ENCODE measurements at regions not wholly inside any gene's neighbourhood (a gene's known extent, or its start where the extent isn't known, plus 50 kb on each side); places are given as distances from the start of the nearest gene placed in this dataset.

- DNase-seq (ENCODE audit: low spot score): no peak
Measured at GRCh38 chr1:103348136-103348535, 177.4 kb upstream of the RNPC3 start.

GRCh38 chr1:103344930-103345329 lies 180.6 kb upstream of the RNPC3 start:
- DNase-seq (ENCODE audit: low spot score): no peak

GRCh38 chr1:103341377-103341880 lies 184.1 kb upstream of the RNPC3 start:
- no peak for DNase-seq (ENCODE audit: low spot score)

GRCh38 chr1:103337779-103338178 lies 187.7 kb upstream of the RNPC3 start:
- DNase-seq (ENCODE audit: low spot score): no peak

DNA sequence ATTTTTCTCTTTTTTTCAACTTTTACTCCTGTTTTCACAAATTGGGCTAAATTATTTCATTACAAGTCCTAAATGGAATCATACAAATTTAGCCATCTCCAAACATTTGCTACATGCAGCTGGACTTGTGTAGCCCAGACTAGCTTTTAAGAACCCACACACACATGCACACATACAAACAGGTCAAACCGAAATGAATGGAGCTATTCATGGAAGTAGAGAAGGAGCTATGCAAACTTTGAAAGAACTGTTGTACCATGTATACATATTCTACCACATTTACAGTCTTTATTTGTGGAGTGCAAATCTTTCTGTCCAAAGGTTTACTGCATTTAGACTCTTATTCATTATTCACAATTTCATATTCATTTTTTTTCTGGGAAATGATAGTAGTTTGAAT lies 189.1 kb upstream of the RNPC3 start:
- DNase-seq (ENCODE audit: low spot score): peak; percentile 10

DNA sequence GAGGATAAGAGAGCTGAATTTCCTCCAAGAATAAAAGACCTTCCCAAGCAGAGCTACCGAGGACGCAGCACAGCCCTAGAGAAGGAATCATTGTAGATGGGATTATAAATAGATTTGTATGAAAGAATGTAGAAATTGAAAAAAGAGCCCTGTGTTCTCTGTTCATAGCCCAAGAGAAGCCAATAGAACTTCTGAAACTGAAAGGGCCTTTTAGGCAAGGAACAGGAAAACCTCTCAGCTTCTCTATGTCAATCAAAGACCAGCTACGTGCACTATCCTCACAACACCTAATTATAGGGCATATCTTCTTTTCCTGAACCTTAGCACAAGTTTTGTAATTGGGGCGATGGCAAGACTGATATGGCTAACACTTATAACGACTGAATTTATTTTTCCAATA lies 192.4 kb upstream of the RNPC3 start:
- no peak for DNase-seq (ENCODE audit: low spot score)

DNA sequence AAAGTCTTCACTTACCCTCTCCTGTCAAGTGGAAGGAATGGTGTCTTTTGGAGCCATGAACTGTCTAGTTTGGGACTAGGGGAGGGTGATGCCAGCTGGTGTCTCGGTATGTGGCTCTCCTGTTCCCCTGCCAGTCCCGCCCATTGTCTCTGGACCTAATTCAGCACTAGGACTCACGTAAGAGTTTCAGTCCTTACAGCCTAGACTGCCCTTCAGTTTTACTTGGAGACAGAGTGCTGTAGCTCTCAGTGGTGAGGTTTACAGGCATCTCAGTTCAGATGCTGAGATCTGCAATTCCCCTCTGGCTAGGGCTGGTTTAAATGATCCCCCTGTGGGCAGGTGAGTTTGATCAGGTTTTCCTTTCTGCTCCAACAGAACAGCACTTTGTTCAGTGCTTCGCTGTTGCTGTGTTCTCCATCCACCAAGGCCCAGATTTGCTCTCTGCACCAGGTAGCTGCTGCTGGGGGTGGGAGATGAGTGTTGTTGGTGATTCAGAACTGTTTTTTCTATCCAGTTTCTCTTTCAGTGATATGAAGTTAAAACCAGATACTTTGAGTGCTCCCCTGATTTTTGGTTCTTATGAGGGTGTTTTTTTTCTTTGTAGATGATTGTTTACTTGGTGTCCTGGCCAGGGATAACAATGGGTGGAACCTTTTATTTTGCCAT lies 198.3 kb upstream of the RNPC3 start:
- DNase-seq (ENCODE audit: low spot score): no peak

- DNase-seq (ENCODE audit: low spot score): no peak
Measured at GRCh38 chr1:103326595-103326994, 198.9 kb upstream of the RNPC3 start.

GRCh38 chr1:103309786-103310185 lies 201.5 kb upstream of the COL11A1 start:
- DNase-seq (ENCODE audit: low spot score): no peak

DNA sequence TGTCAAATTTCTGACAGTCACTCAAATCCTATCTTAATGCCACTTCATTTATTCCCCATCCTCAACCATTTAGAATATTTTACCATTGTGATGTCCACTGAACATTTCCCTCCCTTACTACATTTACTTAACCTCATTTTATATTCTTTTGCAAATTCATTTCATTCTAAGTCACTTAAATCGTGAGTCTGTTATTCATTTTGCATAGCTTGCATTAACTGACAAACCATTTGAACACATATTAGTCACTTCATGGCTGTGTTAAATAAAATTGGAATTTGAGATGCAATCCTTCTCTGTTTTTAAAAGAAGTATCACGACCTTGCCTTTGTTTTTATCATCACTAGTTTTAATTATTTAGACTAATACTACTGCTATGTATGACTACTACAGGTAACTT lies 199.4 kb upstream of the COL11A1 start:
- DNase-seq (ENCODE audit: low spot score): no peak

- no peak for DNase-seq (ENCODE audit: low spot score)
Measured at GRCh38 chr1:103283841-103284669, 175.7 kb upstream of the COL11A1 start.

DNA sequence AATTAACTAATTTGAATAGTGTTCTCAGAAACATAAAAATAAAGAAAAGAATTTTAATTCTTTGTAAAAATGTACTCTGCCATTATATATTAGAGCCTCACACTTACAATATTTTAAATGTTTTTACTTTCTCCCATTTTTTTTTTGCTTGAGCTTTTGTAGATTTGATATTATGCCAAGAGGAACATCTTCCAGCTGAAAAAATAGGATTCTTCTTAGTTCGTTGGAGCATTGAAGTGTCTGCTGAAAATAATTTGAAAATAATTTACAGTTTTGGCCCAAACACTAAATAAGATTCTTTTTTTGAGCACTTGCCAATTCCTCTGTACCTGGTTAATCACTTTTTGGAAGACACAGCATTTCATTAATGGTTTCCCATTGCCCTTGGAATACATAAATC lies 175.0 kb upstream of the COL11A1 start:
- no peak for DNase-seq (ENCODE audit: low spot score)

GRCh38 chr1:103275725-103276124 lies 167.4 kb upstream of the COL11A1 start:
- DNase-seq (ENCODE audit: low spot score): no peak

DNA sequence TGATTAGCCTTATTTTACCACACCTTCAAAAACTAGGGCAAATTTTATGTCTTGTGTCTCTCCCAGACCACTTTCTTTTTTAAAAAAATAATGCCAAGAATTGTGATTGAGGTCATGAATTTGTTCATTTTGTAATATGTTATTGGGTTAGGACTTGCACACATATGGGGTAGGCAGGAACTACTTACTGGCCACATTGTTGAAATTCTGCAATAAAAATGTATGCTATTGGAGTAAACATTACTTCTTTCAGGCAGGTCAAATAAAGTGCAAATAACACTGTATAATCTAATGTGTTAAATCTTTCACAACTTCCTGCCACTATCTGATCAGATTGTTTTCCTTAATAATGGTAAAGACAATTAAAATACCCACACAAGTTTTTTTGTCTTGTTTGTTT lies 166.6 kb upstream of the COL11A1 start:
- DNase-seq (ENCODE audit: low spot score): peak; percentile 10

DNA sequence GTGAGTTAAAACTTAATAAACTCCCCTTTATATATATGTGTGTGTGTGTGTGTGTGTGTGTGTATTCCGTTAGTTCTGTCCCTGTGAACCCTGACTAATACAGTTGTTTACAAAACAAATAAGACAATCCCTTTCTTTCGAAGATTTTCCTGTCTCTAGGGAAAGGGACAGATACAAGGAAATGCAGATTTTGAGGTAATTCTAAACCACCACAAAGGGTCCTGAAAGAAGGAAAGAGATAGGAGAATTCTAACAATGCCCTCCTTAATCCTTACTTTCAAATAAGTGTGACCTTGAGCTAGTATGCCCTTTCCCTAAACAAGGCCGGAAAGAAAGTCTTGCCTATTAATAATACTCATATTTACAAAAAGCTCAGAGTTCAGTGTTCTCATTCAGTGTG lies 164.8 kb upstream of the COL11A1 start:
- DNase-seq (ENCODE audit: low spot score): no peak

DNA sequence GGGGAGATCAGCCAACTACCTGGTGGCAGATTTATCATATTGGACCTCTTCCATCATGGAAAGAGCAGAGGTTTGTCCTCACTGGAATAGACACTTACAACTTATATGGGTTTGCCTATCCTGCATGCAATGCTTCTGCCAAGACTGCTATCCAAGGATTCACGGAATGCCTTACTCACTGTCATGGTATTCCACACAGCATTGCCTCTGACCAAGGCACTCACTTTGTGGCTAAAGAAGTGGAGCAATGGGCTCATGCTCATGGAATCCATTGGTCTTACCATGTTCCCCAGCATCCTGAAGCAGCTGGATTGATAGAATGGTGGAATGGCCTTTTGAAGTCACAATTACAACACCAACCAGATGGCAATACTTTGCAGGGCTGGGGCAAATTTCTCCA lies 163.1 kb upstream of the COL11A1 start:
- peak; percentile 27 for DNase-seq (ENCODE audit: low spot score)

GRCh38 chr1:103267893-103268292 lies 159.6 kb upstream of the COL11A1 start:
- DNase-seq (ENCODE audit: low spot score): no peak

- DNase-seq (ENCODE audit: low spot score): no peak
Measured at GRCh38 chr1:103267266-103267665, 158.9 kb upstream of the COL11A1 start.

DNA sequence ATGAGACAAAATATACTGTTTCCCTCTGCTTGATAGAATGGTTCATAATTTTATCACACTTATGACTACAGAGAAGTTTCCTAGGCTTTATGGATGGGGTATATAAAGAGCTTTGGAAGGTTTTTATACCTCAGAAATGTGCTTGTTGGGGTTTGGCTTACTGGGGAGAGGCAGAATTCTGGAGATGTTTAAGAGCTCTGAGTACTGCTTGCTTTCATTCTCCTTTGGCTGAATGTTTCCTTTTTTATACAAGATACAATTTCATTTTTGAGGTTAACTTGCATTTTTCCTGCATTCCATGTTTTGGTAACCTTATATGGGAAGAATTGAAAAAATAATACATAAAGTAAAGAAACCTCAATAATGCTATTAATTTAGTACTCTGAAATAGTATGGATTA lies 157.7 kb upstream of the COL11A1 start:
- no peak for DNase-seq (ENCODE audit: low spot score)

GRCh38 chr1:103265551-103265950 lies 157.2 kb upstream of the COL11A1 start:
- peak; percentile 50 for DNase-seq (ENCODE audit: low spot score)

- no peak for DNase-seq (ENCODE audit: low spot score)
Measured at GRCh38 chr1:103259982-103260381, 151.7 kb upstream of the COL11A1 start.

- DNase-seq (ENCODE audit: low spot score): no peak
Measured at GRCh38 chr1:103256490-103256889, 148.2 kb upstream of the COL11A1 start.

GRCh38 chr1:103254691-103255090 lies 146.4 kb upstream of the COL11A1 start:
- DNase-seq (ENCODE audit: low spot score): no peak

Data from H4 (cell line).